PC-3 (cell line): ENCODE measurements at regions not wholly inside any gene's neighbourhood (a gene's known extent, or its start where the extent isn't known, plus 50 kb on each side); places are given as distances from the start of the nearest gene placed in this dataset.
"Not testable (repeated sequence)": the region's sequence is repeated elsewhere in the genome, so short reads cannot be mapped to it uniquely, and the experiment has no call there.

Source experiments
- EZH2 ChIP-seq: fragments of 300-600 bp; sonication (generic); IDR thresholded peaks from one replicate; pipeline ENCODE4 v1.6.1; 2017; ENCODE audit warnings: antibody characterized with exemption, mild to moderate bottlenecking, low read length; ENCODE audit not compliant: unreplicated experiment
- TF ChIP-seq, protein P1 (sequence below): fragments of 300-600 bp; sonication (generic); conservative IDR thresholded peaks from 2 replicates; pipeline ENCODE4 v1.5.1; 2017; ENCODE audit warnings: antibody characterized with exemption, low read depth, mild to moderate bottlenecking, low read length

DNA sequence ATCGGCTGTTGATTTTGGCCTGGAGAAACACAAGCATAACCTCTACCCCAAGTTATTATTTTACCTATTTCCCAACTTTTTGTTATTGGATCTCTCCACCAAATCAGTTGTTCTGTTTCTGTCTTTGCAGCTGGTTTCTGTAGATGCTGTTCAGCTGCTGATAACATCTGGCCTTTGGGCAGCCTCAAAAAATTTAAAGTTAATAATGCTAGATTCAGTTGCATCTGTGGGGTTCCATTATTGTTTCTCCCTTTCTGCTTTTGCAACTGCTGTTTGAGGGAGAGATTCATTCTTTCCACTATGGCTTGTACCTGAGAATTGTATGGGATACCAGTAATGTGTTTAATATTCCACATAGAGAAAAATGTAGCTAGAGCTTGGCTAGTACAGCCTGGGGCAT, 118.7 kb upstream of the IGFBP3 start:
- TF ChIP-seq, protein P1, sequence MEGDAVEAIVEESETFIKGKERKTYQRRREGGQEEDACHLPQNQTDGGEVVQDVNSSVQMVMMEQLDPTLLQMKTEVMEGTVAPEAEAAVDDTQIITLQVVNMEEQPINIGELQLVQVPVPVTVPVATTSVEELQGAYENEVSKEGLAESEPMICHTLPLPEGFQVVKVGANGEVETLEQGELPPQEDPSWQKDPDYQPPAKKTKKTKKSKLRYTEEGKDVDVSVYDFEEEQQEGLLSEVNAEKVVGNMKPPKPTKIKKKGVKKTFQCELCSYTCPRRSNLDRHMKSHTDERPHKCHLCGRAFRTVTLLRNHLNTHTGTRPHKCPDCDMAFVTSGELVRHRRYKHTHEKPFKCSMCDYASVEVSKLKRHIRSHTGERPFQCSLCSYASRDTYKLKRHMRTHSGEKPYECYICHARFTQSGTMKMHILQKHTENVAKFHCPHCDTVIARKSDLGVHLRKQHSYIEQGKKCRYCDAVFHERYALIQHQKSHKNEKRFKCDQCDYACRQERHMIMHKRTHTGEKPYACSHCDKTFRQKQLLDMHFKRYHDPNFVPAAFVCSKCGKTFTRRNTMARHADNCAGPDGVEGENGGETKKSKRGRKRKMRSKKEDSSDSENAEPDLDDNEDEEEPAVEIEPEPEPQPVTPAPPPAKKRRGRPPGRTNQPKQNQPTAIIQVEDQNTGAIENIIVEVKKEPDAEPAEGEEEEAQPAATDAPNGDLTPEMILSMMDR, result not testable (repeated sequence)
- not testable (repeated sequence) for TF ChIP-seq EZH2
